GM12873 (cell line): ENCODE measurements at regions not wholly inside any gene's neighbourhood (a gene's known extent, or its start where the extent isn't known, plus 50 kb on each side); places are given as distances from the start of the nearest gene placed in this dataset.

ENCODE experiments used
- TF ChIP-seq, protein P1 (sequence below): IDR thresholded peaks from 2 replicates; pipeline ENCODE4 v1.5.1; 2012; ENCODE audit warnings: low read depth, mild to moderate bottlenecking, moderate library complexity, low read length, control low read depth; ENCODE audit not compliant: insufficient read depth; ENCODE audit errors: missing control alignments

DNA sequence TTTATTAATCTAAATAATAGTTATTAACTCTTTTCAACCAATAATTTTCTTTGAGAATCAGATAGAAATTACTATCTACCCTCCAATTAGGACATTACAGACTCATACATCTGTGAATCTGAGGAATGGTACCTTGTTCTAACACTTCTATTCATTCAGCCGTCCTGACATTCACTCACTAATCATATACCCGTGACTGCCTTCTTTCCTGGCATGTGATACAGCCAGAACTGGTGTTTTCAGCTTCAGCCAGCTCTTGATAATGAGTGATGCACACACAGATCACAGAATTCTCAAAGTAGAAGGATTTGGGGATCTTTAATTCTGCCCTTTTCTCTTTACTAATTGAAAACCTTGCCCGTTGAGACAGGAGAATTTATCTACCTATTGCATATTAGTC lies 499.9 kb downstream of the UTRN start:
- TF ChIP-seq, protein P1, sequence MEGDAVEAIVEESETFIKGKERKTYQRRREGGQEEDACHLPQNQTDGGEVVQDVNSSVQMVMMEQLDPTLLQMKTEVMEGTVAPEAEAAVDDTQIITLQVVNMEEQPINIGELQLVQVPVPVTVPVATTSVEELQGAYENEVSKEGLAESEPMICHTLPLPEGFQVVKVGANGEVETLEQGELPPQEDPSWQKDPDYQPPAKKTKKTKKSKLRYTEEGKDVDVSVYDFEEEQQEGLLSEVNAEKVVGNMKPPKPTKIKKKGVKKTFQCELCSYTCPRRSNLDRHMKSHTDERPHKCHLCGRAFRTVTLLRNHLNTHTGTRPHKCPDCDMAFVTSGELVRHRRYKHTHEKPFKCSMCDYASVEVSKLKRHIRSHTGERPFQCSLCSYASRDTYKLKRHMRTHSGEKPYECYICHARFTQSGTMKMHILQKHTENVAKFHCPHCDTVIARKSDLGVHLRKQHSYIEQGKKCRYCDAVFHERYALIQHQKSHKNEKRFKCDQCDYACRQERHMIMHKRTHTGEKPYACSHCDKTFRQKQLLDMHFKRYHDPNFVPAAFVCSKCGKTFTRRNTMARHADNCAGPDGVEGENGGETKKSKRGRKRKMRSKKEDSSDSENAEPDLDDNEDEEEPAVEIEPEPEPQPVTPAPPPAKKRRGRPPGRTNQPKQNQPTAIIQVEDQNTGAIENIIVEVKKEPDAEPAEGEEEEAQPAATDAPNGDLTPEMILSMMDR, result no peak

DNA sequence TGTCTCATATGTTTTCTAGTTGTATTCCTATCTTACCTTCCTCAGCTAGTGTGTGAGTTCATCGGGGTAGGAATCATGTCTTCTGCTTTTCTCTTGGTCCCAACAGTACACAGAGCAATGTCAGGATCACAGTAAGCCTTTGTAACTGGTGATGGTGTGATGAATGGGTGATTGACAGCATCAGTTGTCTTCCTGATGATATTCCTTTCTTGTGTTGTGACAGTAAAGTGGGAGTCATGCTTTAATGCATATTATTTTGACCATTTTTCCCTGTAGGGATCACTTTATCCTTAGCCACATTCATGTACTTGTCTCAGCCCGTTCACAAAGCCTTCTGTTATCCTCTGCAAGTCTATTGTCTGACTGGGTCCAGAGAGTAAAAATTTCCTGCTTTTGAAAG lies 501.7 kb downstream of the UTRN start:
- TF ChIP-seq, protein P1, result no peak

DNA sequence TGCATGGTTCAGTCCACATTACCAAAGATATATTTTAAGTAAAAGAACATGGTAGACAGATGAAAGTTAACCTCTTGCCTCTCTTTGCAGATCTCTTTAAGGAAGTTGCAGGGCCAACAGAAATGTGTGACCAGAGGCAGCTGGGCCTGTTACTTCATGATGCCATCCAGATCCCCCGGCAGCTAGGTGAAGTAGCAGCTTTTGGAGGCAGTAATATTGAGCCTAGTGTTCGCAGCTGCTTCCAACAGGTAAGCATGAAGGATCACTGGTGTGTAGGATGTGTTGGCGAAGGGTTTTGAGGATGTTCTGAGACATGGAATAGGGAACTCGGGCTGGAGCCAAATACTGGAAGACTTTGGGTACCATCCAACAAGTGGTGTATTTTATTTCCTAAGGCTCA lies 508.6 kb downstream of the UTRN start:
- TF ChIP-seq, protein P1, result no peak

DNA sequence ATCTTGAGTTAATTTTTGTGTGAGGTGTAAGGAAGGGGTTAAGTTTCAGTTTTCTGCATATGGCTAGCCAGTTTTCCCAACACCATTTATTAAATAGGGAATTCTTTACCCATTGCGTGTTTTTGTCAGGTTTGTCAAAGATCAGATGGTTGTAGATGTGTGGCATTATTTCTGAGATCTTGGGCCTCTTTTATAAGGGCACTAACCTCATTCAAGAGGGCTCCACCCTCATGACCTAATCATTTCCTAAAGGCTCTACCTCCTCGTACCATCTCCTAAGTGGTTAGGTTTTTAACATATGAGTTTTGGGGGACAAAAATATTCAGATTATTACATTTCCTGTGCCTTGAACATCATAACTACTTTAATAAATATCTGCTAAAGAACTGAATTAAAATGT lies 510.9 kb downstream of the UTRN start:
- TF ChIP-seq, protein P1, result no peak

DNA sequence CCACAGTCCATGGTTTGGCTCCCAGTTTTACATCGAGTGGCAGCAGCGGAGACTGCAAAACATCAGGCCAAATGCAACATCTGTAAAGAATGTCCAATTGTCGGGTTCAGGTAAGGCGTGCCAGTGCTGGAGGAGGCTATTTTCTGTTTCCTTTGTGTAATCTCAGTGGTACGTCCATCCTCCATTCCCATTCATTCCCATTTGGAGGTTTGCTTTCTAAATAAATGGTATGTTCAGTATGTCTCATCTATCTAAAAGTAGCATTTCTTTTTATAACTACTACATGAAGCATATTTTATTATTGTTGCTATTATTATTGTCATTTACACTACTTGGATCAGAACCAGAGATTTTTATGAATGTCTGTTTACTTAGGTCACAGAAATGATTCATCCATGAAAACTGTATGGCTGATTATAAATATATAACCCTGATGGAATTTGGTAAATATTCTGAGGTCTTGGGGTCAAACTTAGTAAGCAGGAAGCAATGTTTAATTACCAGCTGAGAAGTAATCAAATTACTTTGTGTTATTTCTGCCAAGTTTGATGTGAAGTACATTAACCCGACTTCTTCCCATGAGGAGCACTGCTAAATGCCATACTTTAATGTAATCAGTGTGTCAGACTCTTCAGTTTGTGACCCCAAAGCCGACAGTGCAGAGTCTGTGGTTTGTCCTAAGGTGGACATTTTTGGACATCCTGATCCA lies 512.9 kb downstream of the UTRN start:
- TF ChIP-seq, protein P1, result no peak

DNA sequence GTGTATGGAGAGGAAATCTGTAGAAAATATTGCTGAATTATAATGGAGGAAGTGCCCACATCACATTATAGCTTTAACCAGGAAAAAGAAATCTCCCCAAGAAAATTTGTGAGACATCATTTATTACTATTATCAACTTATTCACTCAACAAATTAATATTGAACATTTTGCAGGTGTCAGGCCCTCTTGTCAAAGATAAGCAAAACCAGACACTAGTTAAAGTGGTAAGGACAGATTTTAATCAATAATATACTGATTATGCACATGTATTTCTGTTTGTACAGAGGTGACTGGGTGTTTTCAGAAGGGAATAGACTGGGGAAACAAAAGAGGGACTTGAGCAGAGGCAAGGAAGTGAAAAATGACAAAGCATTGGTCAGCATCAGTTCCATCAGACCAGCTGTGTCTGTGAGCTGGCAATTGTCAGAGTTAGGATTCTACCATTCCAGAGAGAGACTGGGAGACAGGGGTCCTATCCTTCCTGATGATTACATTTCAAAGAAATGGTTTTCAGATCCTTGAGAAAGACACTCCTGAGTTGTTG lies 519.2 kb downstream of the UTRN start:
- TF ChIP-seq, protein P1, result no peak

DNA sequence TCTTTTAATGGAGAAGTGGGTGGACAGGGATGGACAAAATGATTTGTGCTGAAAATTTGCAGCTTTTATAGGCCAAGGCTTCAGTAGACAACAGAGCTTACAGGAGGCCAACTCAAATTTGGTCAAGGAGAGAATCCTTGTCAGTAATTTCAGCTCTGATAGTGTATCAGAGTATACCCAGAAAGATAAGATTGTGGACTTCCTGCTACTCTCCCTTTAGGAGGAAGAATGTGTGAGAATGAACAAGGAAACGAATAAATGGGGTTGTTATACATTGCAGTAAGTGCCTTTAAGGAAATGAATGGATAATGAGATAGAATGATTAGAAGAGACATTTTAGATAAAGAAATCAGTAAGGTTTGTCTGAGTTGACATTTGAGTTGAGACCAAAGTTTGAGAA lies 519.9 kb downstream of the UTRN start:
- TF ChIP-seq, protein P1, result no peak

DNA sequence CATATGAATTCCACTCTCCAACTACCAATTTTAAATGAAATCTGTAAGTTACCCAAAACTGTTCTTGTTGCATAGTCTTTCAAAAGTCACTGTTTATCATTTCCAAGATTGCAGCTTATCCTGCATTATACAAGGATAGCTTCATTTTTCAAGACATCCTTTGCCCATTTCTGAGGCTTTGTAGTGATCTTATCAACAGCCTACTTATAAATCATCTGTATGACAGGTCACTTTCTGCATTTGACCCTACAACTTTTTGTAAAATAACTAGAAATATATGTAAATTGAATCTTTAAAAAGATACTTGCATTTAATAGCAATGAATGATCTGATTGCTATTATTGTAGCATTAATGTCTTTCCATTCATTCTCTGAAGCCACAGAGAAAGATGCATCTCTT lies 521.1 kb downstream of the UTRN start:
- TF ChIP-seq, protein P1, result no peak
